ENCODE measurements at regions not wholly inside any gene's neighbourhood (a gene's known extent, or its start where the extent isn't known, plus 50 kb on each side); places are given as distances from the start of the nearest gene placed in this dataset.
"Not testable (repeated sequence)": the region's sequence is repeated elsewhere in the genome, so short reads cannot be mapped to it uniquely, and the experiment has no call there.

GRCh38 chr7:142602183-142602582 is 147.1 kb upstream of the PRSS1 start:
- no peak for DNase-seq

GRCh38 chr7:142598297-142598696 is 151.0 kb upstream of the PRSS1 start:
- no peak for DNase-seq

- DNase-seq = no peak
Observed at GRCh38 chr7:142597547-142597946, 151.7 kb upstream of the PRSS1 start.

GRCh38 chr7:142595816-142596516 is 153.3 kb upstream of the PRSS1 start:
- no peak for DNase-seq

- DNase-seq = no peak
Observed at GRCh38 chr7:142594078-142594477, 155.2 kb upstream of the PRSS1 start.

- DNase-seq = no peak
Observed at GRCh38 chr7:142593106-142593505, 156.2 kb upstream of the PRSS1 start.

- no peak for DNase-seq
Observed at GRCh38 chr7:142592664-142593063, 156.6 kb upstream of the PRSS1 start.

- no peak for DNase-seq
Observed at GRCh38 chr7:142592231-142592630, 157.0 kb upstream of the PRSS1 start.

- no peak for DNase-seq
Observed at GRCh38 chr7:142590830-142591457, 158.3 kb upstream of the PRSS1 start.

- DNase-seq = no peak
Observed at GRCh38 chr7:142590077-142590476, 159.2 kb upstream of the PRSS1 start.

GRCh38 chr7:142587578-142588191 is 161.6 kb upstream of the PRSS1 start:
- DNase-seq = peak; percentile 50

GRCh38 chr7:142586611-142587010 is 162.7 kb upstream of the PRSS1 start:
- DNase-seq = no peak

- DNase-seq = no peak
Observed at GRCh38 chr7:142585425-142585824, 163.8 kb upstream of the PRSS1 start.

- no peak for DNase-seq
Observed at GRCh38 chr7:142584765-142585164, 164.5 kb upstream of the PRSS1 start.

GRCh38 chr7:142583446-142583845 is 165.8 kb upstream of the PRSS1 start:
- DNase-seq = no peak

- DNase-seq = no peak
Observed at GRCh38 chr7:142582351-142582750, 166.9 kb upstream of the PRSS1 start.

- no peak for DNase-seq
Observed at GRCh38 chr7:142581341-142581740, 167.9 kb upstream of the PRSS1 start.

- no peak for DNase-seq
Observed at GRCh38 chr7:142579946-142580345, 169.3 kb upstream of the PRSS1 start.

- not testable (repeated sequence) for DNase-seq
Observed at GRCh38 chr7:142575351-142575750, 173.9 kb upstream of the PRSS1 start.

GRCh38 chr7:142571581-142571980 is 177.7 kb upstream of the PRSS1 start:
- no peak for DNase-seq

GRCh38 chr7:142569851-142570250 is 179.4 kb upstream of the PRSS1 start:
- no peak for DNase-seq

- DNase-seq = no peak
Observed at GRCh38 chr7:142568435-142569097, 180.7 kb upstream of the PRSS1 start.

GRCh38 chr7:142567201-142568075 is 181.8 kb upstream of the PRSS1 start:
- DNase-seq = no peak
